ENCODE measurements at regions not wholly inside any gene's neighbourhood (a gene's known extent, or its start where the extent isn't known, plus 50 kb on each side); places are given as distances from the start of the nearest gene placed in this dataset.

- TF ChIP-seq POLR2AphosphoS5 (IDR thresholded peaks at IDR 0.05; ENCODE audit: insufficient read depth in 1 of 2, low read depth in 1 of 2) (no peak), POLR2A (IDR thresholded peaks at IDR 0.05) (no peak), CTCF (IDR thresholded peaks at IDR 0.05) (no peak)
Measured at GRCh38 chr5:9877488-9877887, 247.3 kb upstream of the TAS2R1 start.
